Fibroblast of the aortic adventitia (primary cell): ENCODE measurements at regions not wholly inside any gene's neighbourhood (a gene's known extent, or its start where the extent isn't known, plus 50 kb on each side); places are given as distances from the start of the nearest gene placed in this dataset.
"Not testable (repeated sequence)": the region's sequence is repeated elsewhere in the genome, so short reads cannot be mapped to it uniquely, and the experiment has no call there.

ENCODE experiments used
- DNase-seq: peaks from one replicate; pipeline ENCODE4 v3.0.0-alpha.2; 2010; ENCODE audit warnings: low read depth
- H3K4me3 ChIP-seq: 2 replicates; pipeline ENCODE4 v1.5.1; 2011; ENCODE audit warnings: low read depth, mild to moderate bottlenecking, control low read depth, low read length, moderate library complexity
- TF ChIP-seq, protein P1 (sequence below): IDR thresholded peaks from 2 replicates; pipeline ENCODE4 v1.5.1; 2011; ENCODE audit warnings: mild to moderate bottlenecking, low read length, control low read depth, inconsistent platforms; ENCODE audit not compliant: insufficient read depth

- no peak for DNase-seq
- TF ChIP-seq, protein P1, sequence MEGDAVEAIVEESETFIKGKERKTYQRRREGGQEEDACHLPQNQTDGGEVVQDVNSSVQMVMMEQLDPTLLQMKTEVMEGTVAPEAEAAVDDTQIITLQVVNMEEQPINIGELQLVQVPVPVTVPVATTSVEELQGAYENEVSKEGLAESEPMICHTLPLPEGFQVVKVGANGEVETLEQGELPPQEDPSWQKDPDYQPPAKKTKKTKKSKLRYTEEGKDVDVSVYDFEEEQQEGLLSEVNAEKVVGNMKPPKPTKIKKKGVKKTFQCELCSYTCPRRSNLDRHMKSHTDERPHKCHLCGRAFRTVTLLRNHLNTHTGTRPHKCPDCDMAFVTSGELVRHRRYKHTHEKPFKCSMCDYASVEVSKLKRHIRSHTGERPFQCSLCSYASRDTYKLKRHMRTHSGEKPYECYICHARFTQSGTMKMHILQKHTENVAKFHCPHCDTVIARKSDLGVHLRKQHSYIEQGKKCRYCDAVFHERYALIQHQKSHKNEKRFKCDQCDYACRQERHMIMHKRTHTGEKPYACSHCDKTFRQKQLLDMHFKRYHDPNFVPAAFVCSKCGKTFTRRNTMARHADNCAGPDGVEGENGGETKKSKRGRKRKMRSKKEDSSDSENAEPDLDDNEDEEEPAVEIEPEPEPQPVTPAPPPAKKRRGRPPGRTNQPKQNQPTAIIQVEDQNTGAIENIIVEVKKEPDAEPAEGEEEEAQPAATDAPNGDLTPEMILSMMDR = no peak
- H3K4me3 ChIP-seq = no peak overlapping the region
Observed at GRCh38 chr9:126070058-126070655, 256.5 kb upstream of the MVB12B start.

- TF ChIP-seq, protein P1 = no peak
- H3K4me3 ChIP-seq = no peak overlapping the region
- no peak for DNase-seq
Observed at GRCh38 chr9:126071076-126071750, 255.4 kb upstream of the MVB12B start.

- H3K4me3 ChIP-seq = not testable (repeated sequence)
Observed at GRCh38 chr9:126077656-126078055, 249.0 kb upstream of the MVB12B start.

DNA sequence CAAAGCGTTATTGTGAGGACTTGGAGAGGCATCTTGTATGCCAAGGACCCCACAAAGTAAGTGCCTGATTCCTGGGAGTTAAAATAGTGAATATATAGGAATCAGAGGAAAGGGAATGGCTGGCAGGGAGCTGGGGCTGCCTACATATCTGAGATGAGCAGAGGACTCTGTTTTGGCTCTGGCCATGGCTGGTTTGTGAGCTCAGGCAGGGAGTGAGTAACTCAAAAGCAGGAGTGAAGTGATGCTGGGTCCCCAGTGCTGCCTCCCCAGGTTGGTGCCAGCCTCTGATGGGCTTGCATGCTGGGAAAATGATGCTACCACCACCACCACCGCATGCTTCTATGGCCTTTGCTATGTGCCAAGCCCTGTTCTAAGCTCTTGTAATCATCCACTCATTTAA, 246.0 kb upstream of the MVB12B start:
- DNase-seq = no peak
- H3K4me3 ChIP-seq = no peak overlapping the region
- TF ChIP-seq, protein P1 = no peak

More at GRCh38 chr9:126077656-126078055, 249.0 kb upstream of the MVB12B start:
- DNase-seq = not testable (repeated sequence)

- TF ChIP-seq, protein P1 = no peak
- DNase-seq = no peak
- no peak overlapping the region for H3K4me3 ChIP-seq
Observed at GRCh38 chr9:126081746-126082145, 244.9 kb upstream of the MVB12B start.

GRCh38 chr9:126084008-126084407, 242.6 kb upstream of the MVB12B start:
- H3K4me3 ChIP-seq = no peak overlapping the region
- TF ChIP-seq, protein P1 = no peak
- DNase-seq = no peak

DNA sequence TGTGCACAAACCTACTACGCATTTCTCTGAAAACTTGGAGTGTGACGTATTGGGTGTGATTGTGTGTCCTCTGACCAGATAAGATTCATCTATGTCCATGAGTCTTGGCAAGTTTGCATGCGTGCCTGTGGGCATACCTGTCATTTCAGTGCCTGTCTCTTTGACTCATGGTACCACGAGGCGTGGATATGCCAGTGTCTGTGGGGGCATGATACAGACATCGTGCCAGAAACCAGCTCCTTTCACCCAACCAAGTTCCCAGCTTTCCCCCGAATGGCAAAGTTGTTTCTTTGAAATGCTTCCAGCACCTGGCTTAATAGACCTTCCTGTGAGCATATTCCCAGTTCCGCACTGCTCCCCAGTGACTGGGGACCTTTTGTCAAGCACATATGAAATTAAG, 241.9 kb upstream of the MVB12B start:
- DNase-seq = no peak
- no peak overlapping the region for H3K4me3 ChIP-seq
- TF ChIP-seq, protein P1 = no peak
